HUES48 (cell line): ENCODE measurements at regions not wholly inside any gene's neighbourhood (a gene's known extent, or its start where the extent isn't known, plus 50 kb on each side); places are given as distances from the start of the nearest gene placed in this dataset.

Experiments
- H3K27ac ChIP-seq: one replicate; pipeline ENCODE4 v1.7.0; 2013; ENCODE audit warnings: low read depth, low read length, inconsistent platforms
- H3K27me3 ChIP-seq: 2 replicates; pipeline ENCODE4 v1.6.1; 2013; ENCODE audit warnings: mild to moderate bottlenecking, low read length; ENCODE audit not compliant: control insufficient read depth, insufficient read depth
- H3K36me3 ChIP-seq: 2 replicates; pipeline ENCODE4 v1.6.1; 2013; ENCODE audit warnings: low read length; ENCODE audit not compliant: control insufficient read depth, insufficient read depth
- H3K4me1 ChIP-seq: 2 replicates; pipeline ENCODE4 v1.6.1; 2013; ENCODE audit warnings: mild to moderate bottlenecking, low read length; ENCODE audit not compliant: control insufficient read depth, insufficient read depth
- H3K4me3 ChIP-seq: 2 replicates; pipeline ENCODE4 v1.5.1; 2013; ENCODE audit warnings: mild to moderate bottlenecking, low read depth, low read length
- H3K9ac ChIP-seq: 2 replicates; pipeline ENCODE4 v1.6.1; 2013; ENCODE audit warnings: mild to moderate bottlenecking, low read depth, low read length, moderate library complexity
- H3K9me3 ChIP-seq: 2 replicates; pipeline ENCODE4 v1.6.1; 2013; ENCODE audit warnings: low read length; ENCODE audit not compliant: control insufficient read depth, insufficient read depth

- Histone ChIP-seq H3K9ac (no peak overlapping the region), H3K27ac (no peak overlapping the region), H3K4me1 (no peaks in the 10 kb centered on the region), H3K36me3 (no peaks in the 10 kb centered on the region), H3K27me3 (no peaks in the 10 kb centered on the region), H3K9me3 (no peaks in the 10 kb centered on the region), H3K4me3 (no peak overlapping the region)
Observed at GRCh38 chr10:111203615-111204014, 126.8 kb downstream of the ADRA2A start.

- no peaks in the 10 kb centered on the region for H3K9me3 ChIP-seq
- no peak overlapping the region for H3K27ac ChIP-seq
- H3K9ac ChIP-seq: no peak overlapping the region
- H3K4me3 ChIP-seq: no peak overlapping the region
- no peaks in the 10 kb centered on the region for H3K4me1 ChIP-seq
- H3K36me3 ChIP-seq: no peaks in the 10 kb centered on the region
- no peaks in the 10 kb centered on the region for H3K27me3 ChIP-seq
Observed at GRCh38 chr10:111204838-111205237, 128.0 kb downstream of the ADRA2A start.

GRCh38 chr10:111206521-111206920 lies 129.7 kb downstream of the ADRA2A start:
- no peaks in the 10 kb centered on the region for H3K9me3 ChIP-seq
- H3K9ac ChIP-seq: no peak overlapping the region
- no peak overlapping the region for H3K27ac ChIP-seq
- H3K36me3 ChIP-seq: no peaks in the 10 kb centered on the region
- no peaks in the 10 kb centered on the region for H3K27me3 ChIP-seq
- H3K4me3 ChIP-seq: no peak overlapping the region
- H3K4me1 ChIP-seq: no peaks in the 10 kb centered on the region

GRCh38 chr10:111207500-111207899 lies 130.7 kb downstream of the ADRA2A start:
- Histone ChIP-seq H3K36me3 (no peaks in the 10 kb centered on the region), H3K9me3 (no peaks in the 10 kb centered on the region), H3K4me1 (no peaks in the 10 kb centered on the region), H3K4me3 (no peak overlapping the region), H3K27ac (no peak overlapping the region), H3K27me3 (no peaks in the 10 kb centered on the region), H3K9ac (no peak overlapping the region)

GRCh38 chr10:111208951-111209350 lies 132.1 kb downstream of the ADRA2A start:
- H3K27ac ChIP-seq: no peak overlapping the region
- no peaks in the 10 kb centered on the region for H3K27me3 ChIP-seq
- H3K36me3 ChIP-seq: no peaks in the 10 kb centered on the region
- H3K4me3 ChIP-seq: no peak overlapping the region
- H3K9me3 ChIP-seq: no peaks in the 10 kb centered on the region
- H3K9ac ChIP-seq: no peak overlapping the region
- no peaks in the 10 kb centered on the region for H3K4me1 ChIP-seq

GRCh38 chr10:111209692-111210091 lies 132.9 kb downstream of the ADRA2A start:
- no peaks in the 10 kb centered on the region for H3K27me3 ChIP-seq
- H3K9ac ChIP-seq: no peak overlapping the region
- H3K4me1 ChIP-seq: no peaks in the 10 kb centered on the region
- no peaks in the 10 kb centered on the region for H3K9me3 ChIP-seq
- no peak overlapping the region for H3K4me3 ChIP-seq
- H3K36me3 ChIP-seq: no peaks in the 10 kb centered on the region
- H3K27ac ChIP-seq: no peak overlapping the region

- Histone ChIP-seq H3K9ac (no peak overlapping the region), H3K27me3 (no peaks in the 10 kb centered on the region), H3K36me3 (no peaks in the 10 kb centered on the region), H3K4me3 (no peak overlapping the region), H3K9me3 (no peaks in the 10 kb centered on the region), H3K4me1 (no peaks in the 10 kb centered on the region), H3K27ac (no peak overlapping the region)
Observed at GRCh38 chr10:111211241-111211640, 134.4 kb downstream of the ADRA2A start.

- no peak overlapping the region for H3K9ac ChIP-seq
- no peaks in the 10 kb centered on the region for H3K36me3 ChIP-seq
- no peaks in the 10 kb centered on the region for H3K9me3 ChIP-seq
- no peaks in the 10 kb centered on the region for H3K27me3 ChIP-seq
- no peak overlapping the region for H3K27ac ChIP-seq
- H3K4me3 ChIP-seq: no peak overlapping the region
- no peaks in the 10 kb centered on the region for H3K4me1 ChIP-seq
Observed at GRCh38 chr10:111211706-111212105, 134.9 kb downstream of the ADRA2A start.

- no peak overlapping the region for H3K9ac ChIP-seq
Observed at GRCh38 chr10:111221682-111222480, 145.1 kb downstream of the ADRA2A start.

GRCh38 chr10:111222961-111223360 lies 146.1 kb downstream of the ADRA2A start:
- Histone ChIP-seq H3K9me3 (peaks cover 12% of the 10 kb centered on the region), H3K4me1 (no peaks in the 10 kb centered on the region), H3K36me3 (no peaks in the 10 kb centered on the region), H3K27me3 (no peaks in the 10 kb centered on the region), H3K27ac (no peak overlapping the region), H3K4me3 (no peak overlapping the region), H3K9ac (no peak overlapping the region)

More at GRCh38 chr10:111221682-111222480, 145.1 kb downstream of the ADRA2A start:
- Histone ChIP-seq H3K4me1 (no peaks in the 10 kb centered on the region), H3K9me3 (peaks cover 9% of the 10 kb centered on the region; the same call in 1 of the 2 replicates), H3K27ac (no peak overlapping the region), H3K27me3 (no peaks in the 10 kb centered on the region), H3K4me3 (no peak overlapping the region), H3K36me3 (no peaks in the 10 kb centered on the region)

GRCh38 chr10:111231779-111232178 lies 154.9 kb downstream of the ADRA2A start:
- Histone ChIP-seq H3K4me1 (no peaks in the 10 kb centered on the region), H3K9me3 (peaks cover 16% of the 10 kb centered on the region), H3K27me3 (no peaks in the 10 kb centered on the region), H3K9ac (no peak overlapping the region), H3K27ac (no peak overlapping the region), H3K36me3 (no peaks in the 10 kb centered on the region), H3K4me3 (no peak overlapping the region)
